ENCODE measurements at regions not wholly inside any gene's neighbourhood (a gene's known extent, or its start where the extent isn't known, plus 50 kb on each side); places are given as distances from the start of the nearest gene placed in this dataset.

DNA sequence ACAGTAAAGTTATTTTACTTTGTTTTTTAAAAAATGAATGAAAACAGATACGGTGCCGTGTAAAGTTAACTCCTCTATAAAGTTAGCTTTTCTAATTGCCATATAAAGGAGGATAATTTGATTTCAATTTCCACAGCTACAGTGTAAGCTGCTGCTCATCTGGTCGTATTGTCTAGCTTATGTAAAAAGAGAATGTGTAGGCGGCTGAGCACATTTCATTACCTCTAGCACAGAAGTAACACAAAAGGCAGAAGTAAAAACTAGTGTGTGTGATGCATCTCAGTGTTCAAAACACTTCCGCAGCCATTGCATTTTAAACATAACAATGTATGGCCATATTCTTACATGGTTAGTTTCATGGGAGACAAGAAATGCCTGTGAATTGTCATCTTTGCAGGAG lies 105.0 kb upstream of the P2RY1 start:
- no peak overlapping the region for H3K9ac ChIP-seq (ENCODE audit: control insufficient read depth, extremely low read depth, insufficient read depth, low read length)
- H3K4me2 ChIP-seq (ENCODE audit: control insufficient read depth, extremely low read depth, insufficient read depth, low read depth, low read length): no peak overlapping the region
- no peaks in the 10 kb centered on the region for H3K79me2 ChIP-seq (ENCODE audit: control insufficient read depth, insufficient read depth, low read length)
- no peak for TF ChIP-seq EZH2 (IDR thresholded peaks at IDR 0.05; ENCODE audit: low read length)
- TF ChIP-seq CTCF (optimal IDR thresholded peaks at IDR 0.05 in 1 of 3, IDR thresholded peaks at IDR 0.05 in 1 of 3, conservative IDR thresholded peaks at IDR 0.05 in 1 of 3; ENCODE audit: extremely low read depth in 1 of 3, insufficient read depth in 2 of 3, low read length in 3 of 3): no peak
- no peaks in the 10 kb centered on the region for H3K9me1 ChIP-seq (ENCODE audit: control insufficient read depth, extremely low read depth, insufficient read depth, low read length)
- H3K27me3 ChIP-seq (ENCODE audit: control insufficient read depth, extremely low read depth, insufficient read depth, low read length): no peaks in the 10 kb centered on the region
- no peak for DNase-seq (ENCODE audit: low read depth, low spot score)
- no peaks in the 10 kb centered on the region for H4K20me1 ChIP-seq (ENCODE audit: control insufficient read depth, extremely low read depth, insufficient read depth, low read length)
- no peak for FAIRE-seq
- dilution Hi-C loops (cut with MboI; ENCODE audit: extremely low pct_ligation_motif_present, low sequenced_read_pairs): no loop called here
- H3K27ac ChIP-seq (ENCODE audit: control insufficient read depth, insufficient read depth, low read length): no peak overlapping the region
- no peak overlapping the region for H2AFZ ChIP-seq (ENCODE audit: control insufficient read depth, low read length)
- no peaks in the 10 kb centered on the region for H3K4me1 ChIP-seq (ENCODE audit: control insufficient read depth, extremely low read depth, insufficient read depth, low read length)
- H3K4me3 ChIP-seq (ENCODE audit: control insufficient read depth in 2 of 3, extremely low read depth in 1 of 3, insufficient read depth in 2 of 3, low read depth in 1 of 3, low read length in 3 of 3): no peak overlapping the region
- H3K9me3 ChIP-seq (ENCODE audit: control insufficient read depth, low read depth, low read length): no peaks in the 10 kb centered on the region
- H3K36me3 ChIP-seq (ENCODE audit: control insufficient read depth in 2 of 2, extremely low read depth in 1 of 2, insufficient read depth in 2 of 2, low read length in 2 of 2): no peaks in the 10 kb centered on the region

- no peak for FAIRE-seq
- dilution Hi-C loops (cut with MboI; ENCODE audit: extremely low pct_ligation_motif_present, low sequenced_read_pairs): no loop called here
- Histone ChIP-seq H3K4me3 (ENCODE audit: control insufficient read depth in 2 of 3, extremely low read depth in 1 of 3, insufficient read depth in 2 of 3, low read depth in 1 of 3, low read length in 3 of 3) (no peak overlapping the region), H2AFZ (ENCODE audit: control insufficient read depth, low read length) (no peak overlapping the region), H3K4me1 (ENCODE audit: control insufficient read depth, extremely low read depth, insufficient read depth, low read length) (no peaks in the 10 kb centered on the region), H3K4me2 (ENCODE audit: control insufficient read depth, extremely low read depth, insufficient read depth, low read depth, low read length) (no peak overlapping the region), H3K27me3 (ENCODE audit: control insufficient read depth, extremely low read depth, insufficient read depth, low read length) (no peaks in the 10 kb centered on the region), H4K20me1 (ENCODE audit: control insufficient read depth, extremely low read depth, insufficient read depth, low read length) (no peaks in the 10 kb centered on the region), H3K9me1 (ENCODE audit: control insufficient read depth, extremely low read depth, insufficient read depth, low read length) (no peaks in the 10 kb centered on the region), H3K9me3 (ENCODE audit: control insufficient read depth, low read depth, low read length) (no peaks in the 10 kb centered on the region), H3K36me3 (ENCODE audit: control insufficient read depth in 2 of 2, extremely low read depth in 1 of 2, insufficient read depth in 2 of 2, low read length in 2 of 2) (no peaks in the 10 kb centered on the region), H3K27ac (ENCODE audit: control insufficient read depth, insufficient read depth, low read length) (no peak overlapping the region), H3K79me2 (ENCODE audit: control insufficient read depth, insufficient read depth, low read length) (no peaks in the 10 kb centered on the region), H3K9ac (ENCODE audit: control insufficient read depth, extremely low read depth, insufficient read depth, low read length) (no peak overlapping the region)
- TF ChIP-seq EZH2 (IDR thresholded peaks at IDR 0.05; ENCODE audit: low read length): no peak
- no peak for TF ChIP-seq CTCF (optimal IDR thresholded peaks at IDR 0.05 in 1 of 3, IDR thresholded peaks at IDR 0.05 in 1 of 3, conservative IDR thresholded peaks at IDR 0.05 in 1 of 3; ENCODE audit: extremely low read depth in 1 of 3, insufficient read depth in 2 of 3, low read length in 3 of 3)
- DNase-seq (ENCODE audit: low read depth, low spot score): no peak
Measured at GRCh38 chr3:152731511-152731910, 103.4 kb upstream of the P2RY1 start.

All from keratinocyte (primary cell).